Nucleus accumbens (tissue), 56 donors: ENCODE measurements at regions not wholly inside any gene's neighbourhood (a gene's known extent, or its start where the extent isn't known, plus 50 kb on each side); places are given as distances from the start of the nearest gene placed in this dataset.
"Not testable (repeated sequence)": the region's sequence is repeated elsewhere in the genome, so short reads cannot be mapped to it uniquely, and the experiment has no call there.

Experiments
- DNase-seq, 56 donors: peaks; one replicate each; lab custom pipeline; 2025; lab: John Stamatoyannopoulos, UW

- no peak for DNase-seq
Observed at GRCh38 chr20:55937283-55937682, 68.0 kb downstream of the CBLN4 start.

- DNase-seq, result no peak
Observed at GRCh38 chr20:55936209-55936595, 69.1 kb downstream of the CBLN4 start.

DNA sequence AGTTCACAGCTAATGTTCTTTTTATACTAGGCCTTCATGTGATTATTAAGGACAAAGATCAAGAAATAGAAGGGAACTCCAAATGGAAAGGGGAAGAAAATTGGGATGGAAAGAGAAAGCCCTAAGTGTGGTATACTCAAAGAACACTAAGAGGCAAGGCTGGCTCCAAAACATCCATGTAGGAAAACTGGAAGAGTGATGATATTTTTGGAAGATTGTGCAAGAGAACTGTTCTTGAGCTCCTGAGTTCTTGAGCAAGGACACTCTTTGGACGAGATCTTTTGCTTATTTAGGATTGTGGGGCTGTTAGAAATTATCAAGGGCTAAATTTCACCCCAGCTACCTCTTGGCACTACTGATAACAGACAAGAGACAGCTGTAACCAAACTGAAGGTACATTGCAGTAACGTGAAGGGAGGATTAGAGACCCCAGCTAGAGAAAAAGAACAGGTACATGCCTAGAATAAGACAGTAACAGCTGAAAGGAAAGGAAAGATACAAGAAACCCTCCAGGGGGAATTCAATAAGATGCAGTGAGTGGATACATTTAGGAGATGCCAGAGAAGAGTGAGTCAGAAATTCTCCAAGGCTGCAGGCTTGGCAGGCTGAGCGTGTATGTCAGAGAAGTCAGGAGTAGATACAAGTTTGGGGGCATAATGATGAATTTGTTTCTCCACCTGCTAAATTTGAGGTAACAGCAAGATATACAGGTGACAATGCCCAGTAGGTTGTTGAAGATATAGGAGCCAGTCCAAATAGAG, 69.7 kb downstream of the CBLN4 start:
- no peak for DNase-seq

DNA sequence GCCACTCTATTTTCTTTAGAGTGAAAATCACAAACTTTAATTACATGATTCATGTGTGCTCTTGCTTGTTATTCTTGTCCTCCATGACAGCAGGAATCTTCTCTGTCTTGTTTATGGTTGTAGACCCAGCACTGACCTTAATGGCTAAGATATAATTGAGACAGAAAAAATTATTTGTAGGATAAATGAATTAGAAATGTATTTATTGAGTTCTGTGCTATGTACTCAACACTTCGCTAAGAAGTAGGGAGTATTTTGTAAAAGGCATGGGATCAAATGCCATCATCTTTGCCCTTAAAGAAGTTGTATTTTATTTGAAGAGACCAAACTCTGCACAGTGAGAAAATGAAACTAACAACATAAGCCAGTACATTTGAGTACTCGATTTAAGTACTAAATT, 71.2 kb downstream of the CBLN4 start:
- no peak for DNase-seq

DNA sequence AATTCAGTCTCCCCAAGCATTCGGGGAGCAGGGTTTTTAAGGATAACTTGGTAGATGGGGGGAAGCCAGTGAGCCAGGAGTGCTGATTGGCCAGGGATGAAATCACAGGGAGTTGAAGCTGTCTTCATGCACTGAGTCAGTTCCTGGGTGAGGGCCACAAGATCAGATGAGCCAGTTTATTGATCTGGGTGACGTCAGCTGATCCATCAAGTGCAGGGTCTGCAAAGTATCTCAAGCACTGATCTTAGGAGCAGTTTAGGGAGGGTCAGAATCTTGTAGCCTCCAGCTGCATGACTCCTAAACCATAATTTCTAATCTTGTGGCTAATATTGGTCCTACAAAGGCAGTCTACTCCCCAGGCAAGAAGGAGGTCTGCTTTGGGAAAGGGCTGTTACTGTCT, 74.4 kb downstream of the CBLN4 start:
- not testable (repeated sequence) for DNase-seq

DNA sequence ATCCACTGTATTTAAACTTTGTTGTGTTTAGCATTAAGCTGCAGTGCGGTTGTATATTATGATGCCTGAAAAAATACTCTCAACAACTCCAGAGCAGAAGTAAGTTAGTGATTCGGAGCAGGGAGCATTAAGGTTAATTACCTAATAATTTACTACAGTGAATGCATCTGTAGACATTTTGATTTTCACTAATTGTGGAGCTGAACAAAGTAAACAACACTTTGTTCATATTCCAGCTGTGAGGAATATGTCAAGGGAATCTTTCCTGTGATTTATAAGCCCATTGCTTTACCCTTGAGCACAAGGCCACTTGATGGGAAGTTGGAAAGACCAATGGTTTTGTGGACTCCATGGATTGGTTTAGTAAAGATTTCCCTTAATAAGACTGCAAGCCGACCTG, 77.1 kb downstream of the CBLN4 start:
- no peak for DNase-seq

DNA sequence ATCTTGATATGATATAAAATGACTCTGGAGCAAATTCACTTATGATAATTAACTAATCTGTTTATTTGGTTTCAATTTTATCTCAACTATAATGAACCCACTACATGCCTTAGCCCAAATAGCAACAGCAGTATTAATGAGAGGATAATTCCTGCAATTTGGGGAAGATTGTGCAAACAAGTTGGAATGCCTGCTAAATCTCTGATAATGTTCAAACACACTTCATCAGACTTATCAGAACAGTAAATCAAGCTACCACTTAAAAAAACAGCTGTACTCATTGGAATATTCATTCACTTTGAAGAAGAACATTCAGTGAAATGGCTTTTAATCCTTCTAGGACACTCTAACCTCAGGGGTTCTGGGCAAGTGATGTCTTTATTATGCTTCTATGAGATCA, 85.4 kb downstream of the CBLN4 start:
- DNase-seq, result no peak

GRCh38 chr20:55919319-55919718, 86.0 kb downstream of the CBLN4 start:
- DNase-seq, result no peak

- DNase-seq, result no peak
Observed at GRCh38 chr20:55918471-55918870, 86.8 kb downstream of the CBLN4 start.

DNA sequence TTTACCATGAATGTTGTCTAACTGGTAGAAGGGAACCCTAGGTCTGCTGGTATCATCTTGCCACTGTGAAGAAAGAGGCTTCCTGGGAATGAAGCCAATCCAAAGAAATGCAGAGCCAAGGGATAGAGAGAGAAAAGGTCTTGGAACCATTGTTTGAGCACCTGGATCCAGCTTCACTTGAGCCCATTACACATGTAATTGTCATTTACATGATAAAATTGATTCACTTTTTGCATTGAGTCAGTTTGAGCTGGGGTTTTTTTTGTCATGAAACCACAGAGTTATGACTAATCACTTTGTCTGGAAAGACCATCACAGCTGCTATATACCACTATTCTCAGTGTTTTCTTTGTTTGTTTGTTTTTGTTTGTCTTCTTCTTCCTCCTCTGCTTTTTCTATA, 112.3 kb downstream of the CBLN4 start:
- DNase-seq, result no peak

DNA sequence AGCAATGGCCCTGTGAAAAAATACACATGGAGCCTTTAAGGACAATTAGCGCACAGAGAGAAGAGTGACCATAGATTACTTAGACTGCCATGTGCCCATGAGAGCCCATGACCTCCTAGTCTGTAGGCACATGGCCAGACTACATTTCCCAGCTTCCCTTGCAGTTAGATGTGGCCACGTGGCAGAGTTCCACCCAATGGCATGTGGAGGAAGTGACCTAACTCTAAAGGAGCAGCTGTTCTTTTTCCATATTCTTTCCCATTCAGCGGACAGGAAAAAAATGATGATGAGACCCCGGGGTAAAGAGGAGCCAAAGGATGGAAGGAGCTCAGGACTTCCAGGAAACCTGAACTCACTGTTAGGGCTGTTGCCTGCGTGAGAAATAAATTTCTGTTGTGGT, 116.6 kb downstream of the CBLN4 start:
- no peak for DNase-seq

DNA sequence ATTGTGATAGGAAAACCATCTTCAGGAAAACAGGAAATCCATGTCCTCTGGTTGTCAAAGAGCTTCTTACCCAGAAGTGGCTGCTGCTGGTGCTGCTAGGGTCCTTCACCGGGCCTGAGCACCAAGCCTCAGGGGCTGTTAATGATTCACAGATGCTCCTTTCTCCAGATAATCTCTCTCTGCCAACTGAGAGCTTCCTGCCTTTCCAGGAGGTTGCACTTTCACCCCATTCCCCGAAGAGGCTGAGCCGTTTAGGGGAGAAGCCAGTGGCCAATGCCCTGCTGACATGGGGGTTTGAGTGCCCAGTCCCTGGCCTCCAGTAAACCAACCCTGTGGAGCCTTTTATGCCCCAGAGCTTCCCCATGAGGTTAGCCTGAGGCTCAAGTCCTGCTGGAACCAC, 122.4 kb downstream of the CBLN4 start:
- DNase-seq, result no peak

DNA sequence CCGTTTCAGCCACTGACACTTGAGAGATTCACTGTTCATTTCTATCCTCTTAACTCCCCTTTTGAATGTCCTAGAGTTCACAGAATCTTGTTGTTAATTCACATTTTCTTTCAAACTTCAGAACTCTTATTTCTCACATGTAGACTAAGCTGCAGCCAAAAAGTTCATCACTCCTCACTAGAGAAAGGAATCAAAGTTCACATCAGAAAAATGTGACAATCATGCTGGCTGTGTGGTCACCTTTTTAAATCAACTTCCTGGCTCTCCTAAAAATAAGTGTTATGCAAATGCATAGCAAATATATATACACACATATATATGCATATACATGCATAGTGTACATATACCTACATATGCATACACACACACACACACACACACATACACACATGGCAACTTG, 123.0 kb downstream of the CBLN4 start:
- no peak for DNase-seq

GRCh38 chr20:55881204-55881603, 124.1 kb downstream of the CBLN4 start:
- no peak for DNase-seq

DNA sequence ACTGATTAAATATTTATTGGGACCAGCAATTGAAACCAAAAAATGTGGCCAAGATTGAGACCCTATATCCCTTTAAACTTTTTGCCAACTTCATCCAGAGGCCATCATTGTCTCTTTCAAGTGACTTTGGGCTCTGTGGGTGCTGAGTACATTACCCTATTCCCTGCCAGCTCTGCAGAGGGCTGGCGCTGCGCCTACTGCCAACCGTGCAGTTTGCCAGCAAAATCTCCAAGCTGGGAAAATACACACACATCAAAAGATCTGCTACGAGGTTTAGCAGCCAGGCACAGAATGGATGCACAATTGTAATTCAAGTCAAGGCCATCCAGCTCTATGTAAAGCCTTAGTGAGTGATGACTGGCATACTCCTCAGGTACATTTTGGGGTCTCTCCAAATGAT, 125.0 kb downstream of the CBLN4 start:
- peak in 5 of 56 donors; percentile 0 to 31 (median 7) for DNase-seq

GRCh38 chr20:55855052-55855451, 150.3 kb downstream of the CBLN4 start:
- no peak for DNase-seq

DNA sequence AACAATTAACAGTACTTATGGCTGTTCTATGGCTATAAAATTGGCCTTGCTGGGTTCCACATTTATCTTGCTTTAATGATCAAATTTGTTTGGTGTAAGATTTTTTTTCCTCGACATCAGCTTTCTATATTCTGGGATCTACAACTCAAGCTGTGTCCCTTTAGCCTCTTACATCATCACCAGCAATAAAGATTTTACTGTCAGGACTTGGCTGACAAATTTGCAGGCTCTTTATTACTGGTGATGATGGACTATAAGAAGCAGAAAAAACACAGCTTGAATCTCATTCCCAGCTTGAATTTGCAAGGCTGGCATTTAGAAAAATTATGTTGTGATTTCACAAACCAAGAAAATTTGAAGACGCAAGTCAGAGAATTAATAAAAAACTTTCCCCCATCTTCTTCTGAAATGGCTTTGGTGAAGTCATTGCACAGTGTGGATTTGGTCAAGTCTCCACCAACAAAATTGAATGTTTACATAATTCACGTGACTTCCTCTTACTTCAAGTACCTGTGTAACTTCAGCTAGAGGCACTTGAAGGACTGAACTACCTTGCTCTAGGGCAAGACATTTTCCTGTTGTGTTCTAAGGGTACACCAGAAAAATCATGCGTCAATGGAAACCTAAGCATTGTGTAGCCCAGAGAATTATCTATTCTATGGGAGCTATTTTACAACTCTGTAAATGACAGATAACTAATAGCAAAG, 175.0 kb downstream of the CBLN4 start:
- no peak for DNase-seq

DNA sequence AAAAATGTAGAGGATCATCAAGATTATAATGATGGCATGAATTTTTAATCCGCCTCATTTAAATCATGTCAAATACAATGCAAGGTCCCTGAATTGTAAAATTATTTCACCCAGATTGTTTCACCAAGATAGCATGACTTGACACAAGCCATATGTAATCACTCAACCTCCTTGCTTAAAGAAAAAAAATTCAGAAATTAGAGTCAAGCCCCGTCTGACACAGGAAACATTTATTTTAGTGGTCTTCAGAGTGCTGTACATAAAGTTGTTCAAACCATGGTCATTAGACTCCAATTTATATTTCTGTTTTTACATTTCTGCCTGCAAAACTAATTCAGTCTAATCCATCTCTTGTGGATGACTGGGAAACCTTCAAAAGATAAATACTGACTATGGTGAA, 200.2 kb downstream of the CBLN4 start:
- DNase-seq, result no peak

GRCh38 chr20:55800552-55801245, 204.6 kb downstream of the CBLN4 start:
- no peak for DNase-seq

GRCh38 chr20:55793986-55794385, 211.3 kb downstream of the CBLN4 start:
- DNase-seq, result no peak

- no peak for DNase-seq
Observed at GRCh38 chr20:55792049-55792448, 213.3 kb downstream of the CBLN4 start.

DNA sequence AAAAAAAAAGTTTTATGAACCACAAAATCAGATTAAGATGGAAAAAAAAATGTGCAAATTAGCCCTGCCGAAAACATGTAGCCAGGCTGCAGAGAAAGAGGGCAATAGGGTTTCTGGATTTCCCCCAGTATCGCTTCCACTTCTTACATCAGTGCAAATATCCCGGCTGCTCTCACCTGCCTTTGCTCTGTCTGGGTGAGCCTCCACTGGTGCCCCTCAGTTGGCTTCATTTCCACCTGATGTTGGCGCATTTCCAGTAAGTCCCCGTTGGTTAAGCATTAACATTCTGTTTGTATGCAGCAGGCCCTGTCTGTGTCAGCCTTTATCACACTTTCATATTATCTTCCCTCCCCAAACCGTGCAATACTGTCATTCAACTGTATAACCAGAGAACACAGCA, 215.1 kb downstream of the CBLN4 start:
- DNase-seq, result no peak
